Erythroblast (primary cell): ENCODE measurements at regions not wholly inside any gene's neighbourhood (a gene's known extent, or its start where the extent isn't known, plus 50 kb on each side); places are given as distances from the start of the nearest gene placed in this dataset.

Source experiments
- DNase-seq, 2 experiments: peaks; one replicate each; lab custom pipeline; 2025; lab: John Stamatoyannopoulos, UW
- GATA1 ChIP-seq: IDR thresholded peaks from 2 replicates; pipeline ENCODE4 v1.6.1; 2011; ENCODE audit warnings: low read depth, mild to moderate bottlenecking, control low read depth, low read length, moderate library complexity
- POLR2A ChIP-seq: IDR thresholded peaks from 2 replicates; pipeline ENCODE4 v1.6.1; 2011; ENCODE audit warnings: mild to moderate bottlenecking, low read length

GRCh38 chr12:60832290-60832689 is 1236.5 kb downstream of the SLC16A7 start:
- TF ChIP-seq POLR2A (no peak), GATA1 (no peak)
- DNase-seq: no peak

DNA sequence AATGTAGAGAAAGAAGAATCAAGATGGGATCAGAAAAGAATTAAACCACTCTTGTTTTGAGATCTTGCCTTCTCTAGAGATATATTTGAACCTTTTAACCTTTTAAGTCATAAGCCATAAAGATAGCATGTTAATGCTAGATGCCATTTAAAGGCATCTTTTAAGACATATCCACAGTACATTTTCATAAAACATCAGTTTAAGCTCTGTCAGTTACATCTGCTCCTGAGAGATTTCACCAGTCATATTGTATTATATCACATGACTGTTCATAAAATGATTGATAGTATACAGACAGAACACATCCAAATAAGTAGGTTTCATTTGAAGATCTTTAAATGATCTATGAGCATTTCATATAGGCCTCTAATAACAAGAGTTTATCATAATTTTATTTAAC is 1238.5 kb downstream of the SLC16A7 start:
- TF ChIP-seq POLR2A (no peak), GATA1 (no peak)
- DNase-seq: no peak

GRCh38 chr12:60834806-60835205 is 1239.0 kb downstream of the SLC16A7 start:
- TF ChIP-seq POLR2A (no peak), GATA1 (no peak)

GRCh38 chr12:60836651-60837050 is 1240.8 kb downstream of the SLC16A7 start:
- TF ChIP-seq POLR2A (no peak), GATA1 (no peak)
- no peak for DNase-seq

More at GRCh38 chr12:60834806-60835205, 1239.0 kb downstream of the SLC16A7 start:
- no peak for DNase-seq

GRCh38 chr12:60842181-60842580 is 1246.4 kb downstream of the SLC16A7 start:
- TF ChIP-seq POLR2A (no peak), GATA1 (no peak)
- no peak for DNase-seq

DNA sequence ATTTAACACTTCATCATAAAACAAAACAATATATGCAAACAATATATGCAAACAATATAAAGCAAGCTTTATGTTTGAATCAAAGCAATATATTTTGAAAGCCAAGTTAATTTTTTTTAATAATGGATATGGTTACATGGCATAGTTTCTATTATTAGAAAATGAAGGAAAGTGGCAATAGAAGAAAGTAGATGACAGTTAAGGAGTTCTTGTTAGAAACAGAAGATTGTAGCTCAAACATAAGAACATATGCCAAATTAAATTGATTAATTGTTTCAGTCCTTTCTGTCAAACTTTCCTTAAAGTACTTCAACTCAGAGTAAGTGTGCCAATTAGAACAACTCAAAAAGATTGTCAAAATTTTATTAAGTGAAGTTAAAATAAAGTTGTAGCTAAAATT is 1248.3 kb downstream of the SLC16A7 start:
- no peak for TF ChIP-seq GATA1
- no peak for TF ChIP-seq POLR2A
- DNase-seq: no peak

DNA sequence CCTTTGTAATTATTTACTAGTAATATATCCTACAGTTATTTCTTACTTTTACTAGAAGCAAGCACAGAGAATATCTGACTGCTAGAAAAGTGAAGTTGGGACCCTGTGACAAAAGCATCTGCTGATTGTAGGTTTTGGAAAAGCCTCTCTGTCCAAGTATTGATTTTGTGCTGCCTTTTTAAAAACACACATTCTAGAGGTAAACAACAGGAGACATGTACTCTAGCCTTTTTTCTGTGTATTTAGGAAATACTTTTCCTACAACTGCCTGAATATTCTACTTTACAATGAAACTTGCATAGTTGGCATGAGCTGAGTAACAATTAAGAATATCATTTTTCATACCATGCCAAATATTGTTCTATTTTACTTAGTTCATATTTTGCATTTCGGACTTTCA is 1249.0 kb downstream of the SLC16A7 start:
- no peak for DNase-seq
- TF ChIP-seq POLR2A: no peak
- TF ChIP-seq GATA1: no peak

GRCh38 chr12:60845696-60846095 is 1249.9 kb downstream of the SLC16A7 start:
- no peak for DNase-seq
- TF ChIP-seq POLR2A: no peak
- no peak for TF ChIP-seq GATA1

GRCh38 chr12:60847281-60847680 is 1251.5 kb downstream of the SLC16A7 start:
- no peak for DNase-seq
- TF ChIP-seq GATA1 (no peak), POLR2A (no peak)

DNA sequence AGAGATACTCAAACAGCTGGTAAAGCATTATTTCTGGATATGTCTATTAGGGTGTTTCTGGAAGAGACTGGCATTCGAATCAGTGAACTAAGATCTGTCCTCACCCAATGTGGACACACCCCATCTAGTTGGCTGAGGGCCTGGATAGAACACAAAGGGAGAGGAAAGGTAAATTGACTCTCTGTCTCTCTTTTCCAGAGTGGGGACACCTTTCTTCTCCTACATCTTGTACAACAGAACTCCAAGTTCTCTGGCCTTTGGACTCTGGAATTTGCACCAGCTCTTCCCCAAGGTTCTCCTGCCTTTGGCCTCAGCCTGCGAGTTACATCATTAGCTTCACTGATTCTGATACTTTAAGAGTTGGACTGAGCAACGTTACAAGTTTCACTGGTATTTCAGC is 1253.9 kb downstream of the SLC16A7 start:
- no peak for DNase-seq
- no peak for TF ChIP-seq POLR2A

DNA sequence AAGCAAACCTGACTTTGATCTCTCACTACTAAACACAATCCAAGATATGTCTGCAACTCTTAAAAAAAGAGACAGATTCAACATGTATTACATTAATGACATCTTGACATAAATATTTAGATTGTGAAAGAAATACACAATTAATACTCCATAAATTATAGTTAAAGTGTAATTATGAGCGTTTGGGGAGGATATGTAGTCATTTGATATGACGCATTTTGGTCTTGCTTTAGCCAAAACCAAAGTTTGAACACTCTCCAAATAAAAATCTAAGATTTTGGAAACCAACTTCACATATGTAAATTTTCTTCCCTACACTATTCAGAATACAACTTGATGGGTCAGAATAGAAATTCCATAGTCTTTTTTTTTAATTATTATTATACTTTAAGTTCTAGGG is 1257.6 kb downstream of the SLC16A7 start:
- DNase-seq: no peak
- TF ChIP-seq GATA1 (no peak), POLR2A (no peak)

DNA sequence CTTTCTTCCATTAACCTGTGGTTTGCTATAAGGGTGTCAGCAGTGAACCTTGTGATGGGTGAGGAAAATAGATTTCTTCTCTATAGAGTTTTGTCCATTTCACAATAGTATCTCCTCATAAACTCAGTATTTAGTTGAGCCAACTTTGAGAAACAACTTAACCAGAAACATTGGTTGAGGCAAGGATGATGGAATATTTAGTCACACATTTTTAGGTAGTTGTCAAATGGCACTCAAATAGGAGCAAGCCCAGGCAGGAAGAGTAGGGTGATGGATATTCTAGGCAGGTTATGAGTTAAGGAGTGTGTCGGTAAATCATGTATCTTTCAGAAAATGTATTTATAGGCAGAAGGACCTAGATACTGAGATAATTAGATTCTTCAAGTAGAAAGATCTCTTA is 1267.6 kb downstream of the SLC16A7 start:
- TF ChIP-seq GATA1 (no peak), POLR2A (no peak)
- DNase-seq: no peak

DNA sequence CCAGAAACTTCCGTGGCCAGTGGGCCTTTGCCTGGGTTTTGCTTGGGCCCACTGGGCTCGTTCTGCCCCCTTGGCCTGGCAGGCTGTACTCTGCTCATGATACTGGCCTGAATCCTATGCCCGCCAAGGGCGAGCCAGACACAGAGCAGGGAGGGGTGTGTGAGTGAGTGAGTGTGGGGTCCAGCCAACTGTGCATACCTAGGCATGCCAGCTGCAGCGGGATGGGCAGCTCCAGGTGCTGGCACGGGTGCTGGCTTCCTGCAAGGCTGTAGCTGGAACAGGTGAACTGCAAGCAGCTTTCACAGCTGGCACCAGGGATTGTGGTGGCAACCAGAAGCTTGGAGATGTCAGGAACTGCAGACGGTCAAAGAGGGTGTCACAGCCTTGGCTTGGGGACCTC is 1276.4 kb downstream of the SLC16A7 start:
- DNase-seq: no peak
- TF ChIP-seq POLR2A (no peak), GATA1 (no peak)

DNA sequence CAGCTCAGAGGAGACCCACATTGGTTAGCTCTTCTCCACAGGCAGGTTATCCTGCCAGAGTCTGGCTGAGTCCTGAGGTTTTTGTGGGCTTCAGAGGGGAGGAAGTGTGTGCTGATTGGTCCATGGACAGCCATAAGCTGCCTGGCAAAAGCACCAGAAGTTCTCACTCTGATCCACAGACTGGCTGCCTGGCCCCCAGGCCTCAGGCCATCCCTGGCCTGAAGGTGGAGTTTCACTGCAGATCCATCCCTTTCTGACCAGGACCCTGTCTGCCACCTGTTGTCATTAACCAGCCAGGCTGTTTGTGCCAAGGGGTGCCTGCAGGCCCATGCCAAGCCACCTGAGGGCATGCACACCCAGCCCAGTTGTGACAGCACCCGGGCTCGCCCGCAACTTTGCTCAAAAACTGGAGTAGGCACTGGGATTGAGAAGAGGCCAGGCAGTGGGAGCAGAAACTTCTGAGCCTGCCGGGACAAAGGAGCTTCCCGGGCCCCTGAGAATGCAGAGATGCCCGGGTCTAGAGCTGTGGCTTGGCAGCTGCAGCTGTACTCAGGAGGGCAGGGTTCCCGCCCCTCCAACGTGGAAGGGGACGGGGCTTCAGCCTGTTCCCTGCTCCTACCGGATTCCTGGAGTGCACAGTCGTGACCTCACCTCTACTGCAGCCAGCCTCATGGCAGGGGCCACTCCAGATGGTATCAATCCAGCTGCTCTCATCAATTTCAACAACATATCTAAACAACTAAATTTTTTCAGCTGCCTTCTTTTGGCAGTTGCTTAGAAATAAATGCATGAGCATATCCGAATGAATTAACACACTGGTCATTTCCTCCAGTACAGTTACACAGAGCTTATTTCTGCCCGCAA is 1277.3 kb downstream of the SLC16A7 start:
- TF ChIP-seq POLR2A (no peak), GATA1 (no peak)
- no peak for DNase-seq

DNA sequence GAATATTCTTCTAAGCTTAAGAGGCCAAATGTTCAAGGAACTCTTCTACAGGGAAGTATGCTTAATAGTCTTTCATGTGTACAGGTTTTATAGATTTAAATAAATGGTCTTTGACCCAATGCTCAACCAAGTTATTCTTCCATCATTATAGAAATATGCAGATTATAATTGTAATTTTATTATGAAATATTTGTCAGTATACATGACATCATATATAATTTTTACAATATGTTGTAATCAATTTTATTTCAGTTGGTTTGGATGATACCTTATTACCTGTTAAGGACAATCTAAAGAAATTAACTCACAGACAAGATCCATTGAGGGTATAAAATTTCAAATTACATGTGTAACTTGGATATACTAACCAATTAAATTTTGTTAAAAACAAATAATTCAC is 1278.3 kb downstream of the SLC16A7 start:
- no peak for DNase-seq
- TF ChIP-seq GATA1 (no peak), POLR2A (no peak)
